RWPE2 (cell line): ENCODE measurements at regions not wholly inside any gene's neighbourhood (a gene's known extent, or its start where the extent isn't known, plus 50 kb on each side); places are given as distances from the start of the nearest gene placed in this dataset.
A peak's percentile ranks its signal among the peaks of the same experiment; 100 is the strongest.

Experiments used
- ATAC-seq: fragments of 200-7000 bp; cut with Tn5 transposase; 3 replicates; pipeline ENCODE4 v1.9.1; 2021; ENCODE audit warnings: low read depth
- DNase-seq: peaks from one replicate; pipeline ENCODE4 v3.0.0-alpha.2; 2020; ENCODE audit warnings: low spot score
- H3K27ac ChIP-seq: fragments of 450-650 bp; 2 replicates; pipeline ENCODE4 v1.5.1; 2017; ENCODE audit warnings: mild to moderate bottlenecking; ENCODE audit not compliant: poor library complexity, severe bottlenecking
- H3K27me3 ChIP-seq: fragments of 250-450 bp; sonication (Bioruptor Pico); 2 replicates; pipeline ENCODE4 v1.5.1; 2021; ENCODE audit warnings: mild to moderate bottlenecking, moderate library complexity; ENCODE audit not compliant: insufficient read depth, poor library complexity, severe bottlenecking
- H3K36me3 ChIP-seq: fragments of 250-450 bp; sonication (Bioruptor Pico); 2 replicates; pipeline ENCODE4 v1.5.1; 2020; ENCODE audit warnings: low read depth, mild to moderate bottlenecking, moderate library complexity
- H3K4me1 ChIP-seq: fragments of 250-450 bp; sonication (Bioruptor Pico); 2 replicates; pipeline ENCODE4 v1.5.1; 2021; ENCODE audit warnings: mild to moderate bottlenecking, moderate library complexity; ENCODE audit not compliant: insufficient read depth, poor library complexity, severe bottlenecking
- H3K4me3 ChIP-seq: fragments of 250-450 bp; sonication (Bioruptor Pico); 2 replicates; pipeline ENCODE4 v1.5.1; 2021; ENCODE audit warnings: mild to moderate bottlenecking, moderate library complexity; ENCODE audit not compliant: severe bottlenecking
- H3K9me3 ChIP-seq: fragments of 250-450 bp; sonication (Bioruptor Pico); 2 replicates; pipeline ENCODE4 v1.5.1; 2021; ENCODE audit warnings: mild to moderate bottlenecking, moderate library complexity; ENCODE audit not compliant: severe bottlenecking
- TF ChIP-seq, protein P1 (sequence below): fragments of 450-650 bp; IDR thresholded peaks from one replicate; pipeline ENCODE4 v1.5.1; 2017; ENCODE audit warnings: mild to moderate bottlenecking, moderate library complexity; ENCODE audit not compliant: poor library complexity, severe bottlenecking

DNA sequence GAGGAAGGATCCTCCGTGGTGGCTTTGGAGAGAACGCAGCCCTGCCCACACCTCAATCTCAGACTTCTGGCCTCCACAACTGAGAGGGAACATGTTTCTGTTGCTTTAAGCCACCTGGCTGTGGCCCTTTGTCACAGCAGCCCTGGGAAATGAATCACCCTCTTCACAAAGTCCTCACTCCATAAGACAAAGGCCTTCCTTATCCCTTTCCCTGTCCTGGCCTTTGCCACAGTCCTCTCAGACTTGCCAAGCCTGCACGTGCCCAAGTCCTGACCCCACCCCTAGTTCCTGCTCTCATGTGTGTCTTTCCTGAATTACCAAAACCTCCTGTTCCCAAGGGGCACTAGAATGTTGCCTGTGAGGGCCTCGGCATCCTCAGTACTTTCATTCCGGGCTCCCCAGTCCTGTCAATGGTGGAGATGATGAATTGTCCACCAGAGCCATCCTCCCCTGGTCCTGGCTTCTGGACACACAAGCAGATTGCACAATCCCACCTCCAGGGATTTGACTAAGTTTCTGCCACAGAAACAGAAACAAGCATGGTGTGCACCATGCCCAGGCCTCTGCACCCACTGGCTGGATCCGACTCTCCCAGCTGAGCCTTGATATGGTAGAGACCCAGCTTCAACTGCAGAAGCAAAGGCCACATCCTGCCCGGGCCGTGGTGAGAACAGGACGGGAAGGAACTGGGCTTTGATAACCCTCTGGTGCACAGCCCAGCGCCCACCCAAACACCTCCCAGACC is 232.6 kb upstream of the PDE10A start:
- DNase-seq: no peak
- Histone ChIP-seq H3K9me3 (no peaks in the 10 kb centered on the region), H3K4me3 (no peak overlapping the region), H3K36me3 (no peaks in the 10 kb centered on the region), H3K4me1 (no peaks in the 10 kb centered on the region), H3K27me3 (no peaks in the 10 kb centered on the region), H3K27ac (no peak overlapping the region)
- TF ChIP-seq, protein P1, sequence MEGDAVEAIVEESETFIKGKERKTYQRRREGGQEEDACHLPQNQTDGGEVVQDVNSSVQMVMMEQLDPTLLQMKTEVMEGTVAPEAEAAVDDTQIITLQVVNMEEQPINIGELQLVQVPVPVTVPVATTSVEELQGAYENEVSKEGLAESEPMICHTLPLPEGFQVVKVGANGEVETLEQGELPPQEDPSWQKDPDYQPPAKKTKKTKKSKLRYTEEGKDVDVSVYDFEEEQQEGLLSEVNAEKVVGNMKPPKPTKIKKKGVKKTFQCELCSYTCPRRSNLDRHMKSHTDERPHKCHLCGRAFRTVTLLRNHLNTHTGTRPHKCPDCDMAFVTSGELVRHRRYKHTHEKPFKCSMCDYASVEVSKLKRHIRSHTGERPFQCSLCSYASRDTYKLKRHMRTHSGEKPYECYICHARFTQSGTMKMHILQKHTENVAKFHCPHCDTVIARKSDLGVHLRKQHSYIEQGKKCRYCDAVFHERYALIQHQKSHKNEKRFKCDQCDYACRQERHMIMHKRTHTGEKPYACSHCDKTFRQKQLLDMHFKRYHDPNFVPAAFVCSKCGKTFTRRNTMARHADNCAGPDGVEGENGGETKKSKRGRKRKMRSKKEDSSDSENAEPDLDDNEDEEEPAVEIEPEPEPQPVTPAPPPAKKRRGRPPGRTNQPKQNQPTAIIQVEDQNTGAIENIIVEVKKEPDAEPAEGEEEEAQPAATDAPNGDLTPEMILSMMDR: no peak
- ATAC-seq: no peak

DNA sequence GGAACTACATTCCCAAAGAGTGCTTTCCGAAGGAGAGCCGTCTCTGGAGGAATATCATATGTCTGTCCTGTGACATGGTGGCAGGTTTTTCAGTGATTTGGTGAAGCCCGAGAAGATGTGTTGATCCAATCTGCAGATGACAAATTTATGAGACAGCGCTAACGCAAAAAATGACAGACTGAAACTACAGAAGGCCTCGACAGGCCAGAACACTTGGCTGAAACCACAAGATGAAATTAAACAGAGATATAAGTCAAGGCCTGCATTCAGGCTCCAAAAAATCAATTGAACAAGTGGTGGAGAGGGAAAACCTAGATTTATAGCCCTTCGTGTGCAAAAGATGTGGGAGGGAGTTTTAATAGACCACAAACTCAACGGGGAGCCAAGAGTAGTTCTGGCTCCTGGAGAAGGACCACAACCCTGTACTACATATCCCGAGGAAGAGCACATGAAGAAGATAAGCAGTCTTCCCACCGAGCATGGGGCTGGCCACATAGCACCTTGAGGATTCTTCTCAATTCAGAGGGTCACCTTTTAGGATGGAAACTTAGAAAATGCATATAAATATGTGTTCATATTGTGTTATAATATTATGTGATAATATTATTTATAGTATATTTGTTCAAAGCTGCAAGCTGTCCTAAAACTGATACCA is 231.3 kb upstream of the PDE10A start:
- no peaks in the 10 kb centered on the region for H3K36me3 ChIP-seq
- H3K4me1 ChIP-seq: no peaks in the 10 kb centered on the region
- DNase-seq (no peak), ATAC-seq (no peak)
- H3K4me3 ChIP-seq: no peak overlapping the region
- TF ChIP-seq, protein P1: no peak
- no peak overlapping the region for H3K27ac ChIP-seq
- H3K27me3 ChIP-seq: no peaks in the 10 kb centered on the region
- H3K9me3 ChIP-seq: no peaks in the 10 kb centered on the region

DNA sequence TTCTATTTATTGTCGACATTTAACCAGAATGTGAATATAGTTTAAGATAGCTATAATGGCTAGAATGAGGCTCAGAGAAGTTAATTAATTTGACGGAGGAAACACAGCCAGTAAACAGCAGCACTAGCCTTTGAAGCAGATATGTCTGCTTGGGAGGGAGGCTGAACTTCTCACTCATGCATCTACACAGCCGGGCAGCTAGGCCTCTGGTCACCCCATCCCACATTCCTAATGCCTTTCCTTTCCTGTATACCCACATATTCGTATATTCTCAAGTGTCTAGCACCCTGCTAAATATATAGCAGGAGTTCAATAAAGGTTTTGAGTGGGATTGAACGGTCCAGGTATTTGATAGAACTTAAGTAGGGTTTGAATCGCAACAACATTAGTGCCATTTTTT is 230.4 kb upstream of the PDE10A start:
- DNase-seq (no peak), ATAC-seq (no peak)
- TF ChIP-seq, protein P1: no peak
- Histone ChIP-seq H3K27me3 (no peaks in the 10 kb centered on the region), H3K4me1 (no peaks in the 10 kb centered on the region), H3K36me3 (no peaks in the 10 kb centered on the region), H3K4me3 (no peak overlapping the region), H3K27ac (no peak overlapping the region), H3K9me3 (no peaks in the 10 kb centered on the region)

DNA sequence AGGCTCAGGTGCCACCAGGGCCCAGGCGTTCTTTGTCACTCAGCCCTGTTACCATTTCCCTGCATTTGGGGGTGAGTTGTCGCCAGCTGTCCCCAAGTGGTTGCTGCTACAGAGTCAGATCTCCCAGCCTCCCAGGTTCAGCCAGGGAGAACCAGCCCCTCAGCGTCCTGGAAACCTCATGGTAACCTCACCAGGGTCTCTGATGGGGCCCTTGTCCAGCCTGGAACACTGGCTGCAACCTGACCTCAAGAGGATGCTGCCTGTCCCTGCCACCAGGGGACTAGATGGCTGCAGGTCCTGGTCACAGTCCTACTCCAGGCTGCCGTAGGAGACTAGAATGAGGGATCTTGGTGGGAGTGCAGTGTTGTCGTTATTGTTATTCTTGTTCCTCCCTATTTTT is 228.3 kb upstream of the PDE10A start:
- DNase-seq (no peak), ATAC-seq (no peak)
- TF ChIP-seq, protein P1: no peak
- Histone ChIP-seq H3K4me1 (no peaks in the 10 kb centered on the region), H3K27ac (no peak overlapping the region), H3K9me3 (no peaks in the 10 kb centered on the region), H3K4me3 (no peak overlapping the region), H3K36me3 (no peaks in the 10 kb centered on the region), H3K27me3 (no peaks in the 10 kb centered on the region)

DNA sequence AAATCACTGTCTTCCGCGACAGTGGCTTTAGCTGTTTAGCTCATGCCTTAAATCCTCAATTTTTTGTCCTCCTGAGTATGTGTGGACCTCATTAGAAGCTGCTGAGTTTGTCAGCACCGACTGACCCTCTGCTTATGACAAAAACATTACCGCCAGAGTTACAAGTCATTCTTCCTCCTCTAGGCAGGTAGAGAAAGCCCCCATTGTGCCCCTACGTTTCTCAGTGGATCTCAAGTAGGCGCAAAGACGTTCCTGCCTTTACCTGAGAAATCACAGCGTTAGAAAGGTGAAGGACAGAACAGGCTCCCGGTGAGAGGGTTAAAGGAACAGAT is 227.3 kb upstream of the PDE10A start:
- H3K9me3 ChIP-seq: no peaks in the 10 kb centered on the region
- no peak overlapping the region for H3K4me3 ChIP-seq
- H3K36me3 ChIP-seq: no peaks in the 10 kb centered on the region
- ATAC-seq (no peak), DNase-seq (no peak)
- H3K4me1 ChIP-seq: no peaks in the 10 kb centered on the region
- H3K27me3 ChIP-seq: no peaks in the 10 kb centered on the region
- TF ChIP-seq, protein P1: peak; percentile 44
- H3K27ac ChIP-seq: no peak overlapping the region
